ENCODE measurements at regions not wholly inside any gene's neighbourhood (a gene's known extent, or its start where the extent isn't known, plus 50 kb on each side); places are given as distances from the start of the nearest gene placed in this dataset.

DNA sequence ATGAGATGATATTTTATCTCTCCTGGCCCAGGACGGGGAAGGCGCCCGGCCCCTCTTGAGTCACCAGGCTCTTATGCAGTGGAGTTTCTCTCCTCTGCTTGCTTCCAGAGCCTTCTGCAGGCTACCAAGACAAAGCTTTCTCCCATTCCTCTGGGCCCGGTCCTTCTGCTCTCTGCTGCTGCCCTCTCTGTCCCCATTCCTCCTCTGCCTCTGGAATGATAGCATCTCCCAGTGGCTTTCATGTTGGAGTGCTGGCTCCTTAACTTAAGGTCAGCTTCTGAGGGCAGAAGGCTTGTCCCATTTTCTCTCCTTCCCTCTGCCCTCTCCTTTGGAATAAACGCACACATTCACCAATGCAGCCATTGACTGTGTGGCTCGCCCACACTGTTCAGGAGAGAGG is 86.2 kb downstream of the SDC1 start:
- no peak for TF ChIP-seq CTCF (IDR thresholded peaks at IDR 0.05; ENCODE audit: borderline replicate concordance, extremely low read depth, low read length, poor library complexity, severe bottlenecking)
- TF ChIP-seq EZH2 (IDR thresholded peaks at IDR 0.05; ENCODE audit: borderline replicate concordance, low read depth, low read length, severe bottlenecking) = no peak
